ENCODE measurements at regions not wholly inside any gene's neighbourhood (a gene's known extent, or its start where the extent isn't known, plus 50 kb on each side); places are given as distances from the start of the nearest gene placed in this dataset.

DNA sequence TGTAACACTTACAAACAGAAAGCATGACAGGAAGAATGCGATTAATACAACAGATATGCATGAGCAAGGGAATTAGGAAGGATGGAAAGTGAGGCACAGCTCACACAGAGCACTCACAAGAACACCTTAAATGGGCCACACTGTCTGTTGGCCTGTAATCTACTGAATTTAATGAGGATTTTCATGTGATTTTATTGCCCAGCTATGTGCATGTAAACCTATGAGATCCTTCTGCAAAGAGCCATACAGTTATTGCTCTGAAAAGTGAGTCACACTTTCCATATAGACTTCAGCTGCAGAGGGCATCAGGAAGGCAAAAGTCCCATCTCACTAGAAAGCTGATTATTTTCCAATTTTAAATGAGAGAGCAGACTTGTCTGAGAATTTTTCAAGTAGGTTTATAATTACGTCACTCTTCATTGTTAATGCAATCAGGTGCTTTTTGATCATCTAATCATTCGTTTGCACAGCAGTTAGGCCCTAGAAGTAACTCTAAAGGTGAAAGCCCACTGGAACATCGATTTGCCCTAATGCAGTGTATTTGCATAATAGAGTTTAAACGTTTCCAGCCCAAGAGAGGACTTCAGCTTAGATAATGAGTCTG lies 832.7 kb upstream of the INTU start:
- Histone ChIP-seq H3K4me3 (ENCODE audit: low read depth in 1 of 3, low read length in 3 of 3) (no peak overlapping the region), H3K4me1 (ENCODE audit: control insufficient read depth in 4 of 4, insufficient read depth in 4 of 4, low read length in 3 of 4) (no peaks in the 10 kb centered on the region), H3K9ac (ENCODE audit: low read depth in 1 of 2, low read length in 2 of 2) (no peak overlapping the region), H3K36me3 (ENCODE audit: control insufficient read depth in 4 of 4, insufficient read depth in 3 of 4, low read depth in 1 of 4, low read length in 3 of 4) (no peaks in the 10 kb centered on the region), H3K27ac (ENCODE audit: low read depth in 1 of 2, low read length in 2 of 2) (no peak overlapping the region), H3K27me3 (ENCODE audit: control insufficient read depth in 4 of 4, insufficient read depth in 4 of 4, low read length in 3 of 4) (no peaks in the 10 kb centered on the region), H3K9me3 (ENCODE audit: control insufficient read depth in 4 of 4, low read length in 3 of 4) (no peaks in the 10 kb centered on the region)
- 56% methylated on average over 5 of the region's 5 CpGs for WGBS
- TF ChIP-seq EGR1 (IDR thresholded peaks at IDR 0.05; ENCODE audit: low read depth in 2 of 2) = no peak
- TF ChIP-seq YY1 (IDR thresholded peaks at IDR 0.05) = no peak
- TF ChIP-seq JUND (IDR thresholded peaks at IDR 0.05) = no peak
- TF ChIP-seq, protein P1, sequence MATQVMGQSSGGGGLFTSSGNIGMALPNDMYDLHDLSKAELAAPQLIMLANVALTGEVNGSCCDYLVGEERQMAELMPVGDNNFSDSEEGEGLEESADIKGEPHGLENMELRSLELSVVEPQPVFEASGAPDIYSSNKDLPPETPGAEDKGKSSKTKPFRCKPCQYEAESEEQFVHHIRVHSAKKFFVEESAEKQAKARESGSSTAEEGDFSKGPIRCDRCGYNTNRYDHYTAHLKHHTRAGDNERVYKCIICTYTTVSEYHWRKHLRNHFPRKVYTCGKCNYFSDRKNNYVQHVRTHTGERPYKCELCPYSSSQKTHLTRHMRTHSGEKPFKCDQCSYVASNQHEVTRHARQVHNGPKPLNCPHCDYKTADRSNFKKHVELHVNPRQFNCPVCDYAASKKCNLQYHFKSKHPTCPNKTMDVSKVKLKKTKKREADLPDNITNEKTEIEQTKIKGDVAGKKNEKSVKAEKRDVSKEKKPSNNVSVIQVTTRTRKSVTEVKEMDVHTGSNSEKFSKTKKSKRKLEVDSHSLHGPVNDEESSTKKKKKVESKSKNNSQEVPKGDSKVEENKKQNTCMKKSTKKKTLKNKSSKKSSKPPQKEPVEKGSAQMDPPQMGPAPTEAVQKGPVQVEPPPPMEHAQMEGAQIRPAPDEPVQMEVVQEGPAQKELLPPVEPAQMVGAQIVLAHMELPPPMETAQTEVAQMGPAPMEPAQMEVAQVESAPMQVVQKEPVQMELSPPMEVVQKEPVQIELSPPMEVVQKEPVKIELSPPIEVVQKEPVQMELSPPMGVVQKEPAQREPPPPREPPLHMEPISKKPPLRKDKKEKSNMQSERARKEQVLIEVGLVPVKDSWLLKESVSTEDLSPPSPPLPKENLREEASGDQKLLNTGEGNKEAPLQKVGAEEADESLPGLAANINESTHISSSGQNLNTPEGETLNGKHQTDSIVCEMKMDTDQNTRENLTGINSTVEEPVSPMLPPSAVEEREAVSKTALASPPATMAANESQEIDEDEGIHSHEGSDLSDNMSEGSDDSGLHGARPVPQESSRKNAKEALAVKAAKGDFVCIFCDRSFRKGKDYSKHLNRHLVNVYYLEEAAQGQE (IDR thresholded peaks at IDR 0.05) = no peak
- no peak for TF ChIP-seq TAF1 (conservative IDR thresholded peaks at IDR 0.05)
- no peak for TF ChIP-seq FOXA2 (IDR thresholded peaks at IDR 0.05)
- TF ChIP-seq, protein P2, sequence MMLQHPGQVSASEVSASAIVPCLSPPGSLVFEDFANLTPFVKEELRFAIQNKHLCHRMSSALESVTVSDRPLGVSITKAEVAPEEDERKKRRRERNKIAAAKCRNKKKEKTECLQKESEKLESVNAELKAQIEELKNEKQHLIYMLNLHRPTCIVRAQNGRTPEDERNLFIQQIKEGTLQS (IDR thresholded peaks at IDR 0.05) = no peak
- TF ChIP-seq HNF4G (IDR thresholded peaks at IDR 0.05) = no peak
- TF ChIP-seq, protein P3, sequence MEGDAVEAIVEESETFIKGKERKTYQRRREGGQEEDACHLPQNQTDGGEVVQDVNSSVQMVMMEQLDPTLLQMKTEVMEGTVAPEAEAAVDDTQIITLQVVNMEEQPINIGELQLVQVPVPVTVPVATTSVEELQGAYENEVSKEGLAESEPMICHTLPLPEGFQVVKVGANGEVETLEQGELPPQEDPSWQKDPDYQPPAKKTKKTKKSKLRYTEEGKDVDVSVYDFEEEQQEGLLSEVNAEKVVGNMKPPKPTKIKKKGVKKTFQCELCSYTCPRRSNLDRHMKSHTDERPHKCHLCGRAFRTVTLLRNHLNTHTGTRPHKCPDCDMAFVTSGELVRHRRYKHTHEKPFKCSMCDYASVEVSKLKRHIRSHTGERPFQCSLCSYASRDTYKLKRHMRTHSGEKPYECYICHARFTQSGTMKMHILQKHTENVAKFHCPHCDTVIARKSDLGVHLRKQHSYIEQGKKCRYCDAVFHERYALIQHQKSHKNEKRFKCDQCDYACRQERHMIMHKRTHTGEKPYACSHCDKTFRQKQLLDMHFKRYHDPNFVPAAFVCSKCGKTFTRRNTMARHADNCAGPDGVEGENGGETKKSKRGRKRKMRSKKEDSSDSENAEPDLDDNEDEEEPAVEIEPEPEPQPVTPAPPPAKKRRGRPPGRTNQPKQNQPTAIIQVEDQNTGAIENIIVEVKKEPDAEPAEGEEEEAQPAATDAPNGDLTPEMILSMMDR (IDR thresholded peaks at IDR 0.05; ENCODE audit: low read depth, low read length, missing input control) = no peak
- no peak for DNase-seq (ENCODE audit: low spot score)

DNA sequence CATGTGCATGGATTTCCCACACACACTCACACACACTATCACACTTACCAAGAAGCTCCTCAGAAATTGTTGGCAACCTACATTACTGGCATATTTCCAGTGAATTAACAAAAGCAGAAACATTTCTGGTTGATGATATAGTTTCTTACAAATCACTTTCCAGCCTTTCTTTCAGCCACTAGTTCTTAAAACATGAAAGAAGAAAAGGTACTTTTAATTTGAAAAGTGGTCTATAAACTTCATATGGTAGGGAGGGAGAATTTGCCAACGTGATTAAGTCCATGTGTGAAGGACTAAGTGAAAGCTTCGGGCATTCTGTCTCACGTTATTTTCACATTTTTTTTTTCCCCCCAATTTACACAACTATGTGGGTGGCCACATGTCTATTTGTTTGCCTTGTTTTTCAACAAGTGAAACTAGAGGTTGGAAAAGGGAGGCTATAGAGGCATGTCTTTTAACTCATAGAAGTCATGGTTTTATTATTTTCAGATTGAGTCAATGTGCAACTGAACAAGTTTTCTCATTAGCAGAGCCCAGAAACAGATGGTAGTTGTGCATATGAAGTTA lies 832.1 kb upstream of the INTU start:
- H3K4me1 ChIP-seq (ENCODE audit: control insufficient read depth in 4 of 4, insufficient read depth in 4 of 4, low read length in 3 of 4) = no peaks in the 10 kb centered on the region
- no peaks in the 10 kb centered on the region for H3K36me3 ChIP-seq (ENCODE audit: control insufficient read depth in 4 of 4, insufficient read depth in 3 of 4, low read depth in 1 of 4, low read length in 3 of 4)
- no peak overlapping the region for H3K4me3 ChIP-seq (ENCODE audit: low read depth in 1 of 3, low read length in 3 of 3)
- no peaks in the 10 kb centered on the region for H3K9me3 ChIP-seq (ENCODE audit: control insufficient read depth in 4 of 4, low read length in 3 of 4)
- TF ChIP-seq, protein P1 (IDR thresholded peaks at IDR 0.05) = no peak
- TF ChIP-seq HNF4G (IDR thresholded peaks at IDR 0.05) (no peak), NR2F2 (IDR thresholded peaks at IDR 0.05) (no peak), GABPA (IDR thresholded peaks at IDR 0.05 in 1 of 2, conservative IDR thresholded peaks at IDR 0.05 in 1 of 2) (no peak), RXRA (IDR thresholded peaks at IDR 0.05) (no peak), FOXA1 (IDR thresholded peaks at IDR 0.05) (no peak), FOXA2 (IDR thresholded peaks at IDR 0.05) (no peak)
- TF ChIP-seq, protein P4, sequence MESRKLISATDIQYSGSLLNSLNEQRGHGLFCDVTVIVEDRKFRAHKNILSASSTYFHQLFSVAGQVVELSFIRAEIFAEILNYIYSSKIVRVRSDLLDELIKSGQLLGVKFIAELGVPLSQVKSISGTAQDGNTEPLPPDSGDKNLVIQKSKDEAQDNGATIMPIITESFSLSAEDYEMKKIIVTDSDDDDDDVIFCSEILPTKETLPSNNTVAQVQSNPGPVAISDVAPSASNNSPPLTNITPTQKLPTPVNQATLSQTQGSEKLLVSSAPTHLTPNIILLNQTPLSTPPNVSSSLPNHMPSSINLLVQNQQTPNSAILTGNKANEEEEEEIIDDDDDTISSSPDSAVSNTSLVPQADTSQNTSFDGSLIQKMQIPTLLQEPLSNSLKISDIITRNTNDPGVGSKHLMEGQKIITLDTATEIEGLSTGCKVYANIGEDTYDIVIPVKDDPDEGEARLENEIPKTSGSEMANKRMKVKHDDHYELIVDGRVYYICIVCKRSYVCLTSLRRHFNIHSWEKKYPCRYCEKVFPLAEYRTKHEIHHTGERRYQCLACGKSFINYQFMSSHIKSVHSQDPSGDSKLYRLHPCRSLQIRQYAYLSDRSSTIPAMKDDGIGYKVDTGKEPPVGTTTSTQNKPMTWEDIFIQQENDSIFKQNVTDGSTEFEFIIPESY (IDR thresholded peaks at IDR 0.05) = no peak
- TF ChIP-seq, protein P5, sequence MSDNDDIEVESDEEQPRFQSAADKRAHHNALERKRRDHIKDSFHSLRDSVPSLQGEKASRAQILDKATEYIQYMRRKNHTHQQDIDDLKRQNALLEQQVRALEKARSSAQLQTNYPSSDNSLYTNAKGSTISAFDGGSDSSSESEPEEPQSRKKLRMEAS (IDR thresholded peaks at IDR 0.05) = no peak
- H3K27ac ChIP-seq (ENCODE audit: low read depth in 1 of 2, low read length in 2 of 2) = no peak overlapping the region
- H3K27me3 ChIP-seq (ENCODE audit: control insufficient read depth in 4 of 4, insufficient read depth in 4 of 4, low read length in 3 of 4) = no peaks in the 10 kb centered on the region
- DNase-seq (ENCODE audit: low spot score) = no peak
- 57% methylated on average over 3 of the region's 3 CpGs for WGBS
- no peak overlapping the region for H3K9ac ChIP-seq (ENCODE audit: low read depth in 1 of 2, low read length in 2 of 2)
